ENCODE measurements at regions not wholly inside any gene's neighbourhood (a gene's known extent, or its start where the extent isn't known, plus 50 kb on each side); places are given as distances from the start of the nearest gene placed in this dataset.
A peak's percentile ranks its signal among the peaks of the same experiment; 100 is the strongest.

DNA sequence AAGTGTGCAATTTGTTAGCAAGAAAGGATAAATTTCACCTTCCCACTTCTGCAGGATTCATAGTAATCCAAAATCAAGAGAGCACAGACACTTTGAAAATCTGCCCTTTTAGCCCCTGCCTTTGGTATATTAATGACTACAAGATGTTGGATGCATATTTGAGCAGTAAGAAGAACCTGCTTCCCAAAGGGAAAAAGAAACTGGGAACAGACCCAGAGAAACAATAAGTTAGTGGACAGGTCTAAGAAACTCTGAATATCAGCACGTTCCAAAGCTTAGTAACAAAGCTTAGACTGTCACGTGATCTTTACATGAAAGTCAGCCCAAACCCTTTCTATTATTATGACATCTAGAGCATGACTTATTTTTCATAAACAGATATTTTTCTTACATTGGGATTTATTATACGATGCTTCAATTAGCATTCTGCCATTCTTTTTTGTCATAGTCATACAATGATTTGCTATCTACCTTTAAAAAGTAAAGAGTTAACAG is 390.9 kb upstream of the ADGRL2 start (continued):
- no peak for TF ChIP-seq ZNF292 (CRISPR knock-in tag; IDR thresholded peaks at IDR 0.05; ENCODE audit: borderline replicate concordance, low read depth)
- TF ChIP-seq, protein P1, sequence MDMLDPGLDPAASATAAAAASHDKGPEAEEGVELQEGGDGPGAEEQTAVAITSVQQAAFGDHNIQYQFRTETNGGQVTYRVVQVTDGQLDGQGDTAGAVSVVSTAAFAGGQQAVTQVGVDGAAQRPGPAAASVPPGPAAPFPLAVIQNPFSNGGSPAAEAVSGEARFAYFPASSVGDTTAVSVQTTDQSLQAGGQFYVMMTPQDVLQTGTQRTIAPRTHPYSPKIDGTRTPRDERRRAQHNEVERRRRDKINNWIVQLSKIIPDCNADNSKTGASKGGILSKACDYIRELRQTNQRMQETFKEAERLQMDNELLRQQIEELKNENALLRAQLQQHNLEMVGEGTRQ (IDR thresholded peaks at IDR 0.05; ENCODE audit: low read depth, low read length) = 0 out of 2 replicates have a peak, but pooled peaks have one; percentile 18
- TF ChIP-seq, protein P1 (CRISPR knock-in tag; IDR thresholded peaks at IDR 0.05; ENCODE audit: borderline replicate concordance) = no peak

DNA sequence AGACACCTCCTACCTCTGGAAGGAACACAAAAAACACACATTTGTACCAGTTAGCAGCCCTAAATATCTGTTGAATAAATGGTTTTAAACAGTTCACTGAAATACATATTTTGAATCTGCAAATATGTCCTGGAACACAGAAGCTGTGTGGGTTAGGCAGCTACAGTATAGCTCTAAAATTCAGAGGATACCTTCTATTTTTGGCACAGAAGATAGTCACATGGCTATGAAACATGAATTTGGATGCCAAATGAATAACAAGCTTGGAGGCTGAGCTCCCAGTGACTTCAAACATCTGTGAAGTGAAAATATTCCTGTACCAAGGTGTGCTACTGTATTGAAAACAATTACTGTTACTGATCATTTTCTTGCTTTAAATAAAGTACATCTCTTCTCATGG is 391.5 kb upstream of the ADGRL2 start:
- no peaks in the 10 kb centered on the region for H4K20me1 ChIP-seq (ENCODE audit: insufficient read depth, low read length)
- ATAC-seq = no peak
- CTCF ChIA-PET (ENCODE audit: low intra/inter-chr PET ratio, low total read pairs) = no interaction called here

More for the DNA sequence above, 391.5 kb upstream of the ADGRL2 start:
- Histone ChIP-seq H3K4me1 (ENCODE audit: insufficient read depth, low read length) (no peaks in the 10 kb centered on the region), H3K36me3 (replicated peaks in 1 of 2; ENCODE audit: control insufficient read depth in 1 of 2, insufficient read depth in 2 of 2, low read length in 2 of 2) (no peaks in the 10 kb centered on the region), H3K4me3 (replicated peaks in 1 of 3; ENCODE audit: insufficient read depth in 1 of 3, low read depth in 2 of 3, low read length in 3 of 3) (no peak overlapping the region), H3K27me3 (ENCODE audit: control insufficient read depth in 1 of 2, insufficient read depth in 2 of 2, low read length in 2 of 2) (no peaks in the 10 kb centered on the region), H3K79me2 (ENCODE audit: insufficient read depth, low read length) (no peaks in the 10 kb centered on the region), H2AFZ (ENCODE audit: low read length) (no peak overlapping the region), H3K9me3 (ENCODE audit: low read length) (peaks cover 11% of the 10 kb centered on the region; the same call in 1 of the 2 replicates), H3K4me2 (ENCODE audit: low read depth, low read length) (no peak overlapping the region), H3K9ac (ENCODE audit: insufficient read depth, low read depth, low read length) (no peak overlapping the region), H3K27ac (ENCODE audit: extremely low read length, insufficient read depth, low read length) (no peak overlapping the region)
- DNase-seq (ENCODE audit: low spot score) = no peak
- FAIRE-seq = no peak
- POLR2A ChIA-PET = no interaction called here
- intact Hi-C loops (cut with micrococcal nuclease; ENCODE audit: unreplicated experiment) = no loop called here
- TF ChIP-seq ZNF121 (CRISPR knock-in tag; IDR thresholded peaks at IDR 0.05) (no peak), GZF1 (CRISPR knock-in tag; IDR thresholded peaks at IDR 0.05) (no peak), KLF9 (CRISPR knock-in tag; IDR thresholded peaks at IDR 0.05; ENCODE audit: low read depth) (no peak), ESRRA (CRISPR knock-in tag; IDR thresholded peaks at IDR 0.05; ENCODE audit: low read depth) (no peak)
- TF ChIP-seq, protein P2, sequence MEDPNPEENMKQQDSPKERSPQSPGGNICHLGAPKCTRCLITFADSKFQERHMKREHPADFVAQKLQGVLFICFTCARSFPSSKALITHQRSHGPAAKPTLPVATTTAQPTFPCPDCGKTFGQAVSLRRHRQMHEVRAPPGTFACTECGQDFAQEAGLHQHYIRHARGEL (CRISPR knock-in tag; IDR thresholded peaks at IDR 0.05) = no peak
- TF ChIP-seq, protein P3, sequence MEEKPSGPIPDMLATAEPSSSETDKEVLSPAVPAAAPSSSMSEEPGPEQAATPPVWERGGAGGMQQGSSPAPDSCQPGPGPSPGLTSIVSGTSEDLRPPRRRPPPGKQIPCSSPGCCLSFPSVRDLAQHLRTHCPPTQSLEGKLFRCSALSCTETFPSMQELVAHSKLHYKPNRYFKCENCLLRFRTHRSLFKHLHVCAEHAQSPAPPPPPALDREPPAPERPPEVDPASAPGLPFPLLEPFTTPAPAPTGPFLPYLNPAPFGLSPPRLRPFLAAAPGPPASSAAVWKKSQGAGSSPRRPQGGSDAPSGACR (CRISPR knock-in tag; IDR thresholded peaks at IDR 0.05) = no peak
- BruUV-seq (replicated peaks) = no TSS peak
- in situ Hi-C loops (cut with HindIII; ENCODE audit: extremely low pct_ligation_motif_present, low pct_unique_long_range_greater_than_20kb) = no loop called here

All from HepG2 (cell line).